ENCODE measurements at regions not wholly inside any gene's neighbourhood (a gene's known extent, or its start where the extent isn't known, plus 50 kb on each side); places are given as distances from the start of the nearest gene placed in this dataset.

DNA sequence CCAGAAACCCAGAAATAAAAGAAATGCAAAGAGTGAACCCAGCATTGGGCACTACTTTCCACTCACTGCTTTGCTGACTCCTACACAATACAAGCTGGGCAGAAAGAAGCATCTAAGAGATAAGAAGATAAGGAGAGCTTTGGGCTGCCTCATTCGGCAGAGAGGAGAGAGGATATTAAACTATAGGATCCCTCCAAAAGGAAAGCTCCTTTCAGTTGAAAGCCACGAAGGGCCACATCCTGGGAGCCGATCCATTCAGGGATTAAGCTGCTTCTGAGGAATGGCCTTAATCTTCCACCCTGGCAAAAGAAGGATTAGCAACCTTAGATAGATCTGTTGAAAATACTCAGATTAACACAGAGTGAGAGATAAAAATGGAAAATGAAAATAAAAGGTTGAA lies 274.9 kb upstream of the PPP2R3A start:
- TF ChIP-seq, protein P1, sequence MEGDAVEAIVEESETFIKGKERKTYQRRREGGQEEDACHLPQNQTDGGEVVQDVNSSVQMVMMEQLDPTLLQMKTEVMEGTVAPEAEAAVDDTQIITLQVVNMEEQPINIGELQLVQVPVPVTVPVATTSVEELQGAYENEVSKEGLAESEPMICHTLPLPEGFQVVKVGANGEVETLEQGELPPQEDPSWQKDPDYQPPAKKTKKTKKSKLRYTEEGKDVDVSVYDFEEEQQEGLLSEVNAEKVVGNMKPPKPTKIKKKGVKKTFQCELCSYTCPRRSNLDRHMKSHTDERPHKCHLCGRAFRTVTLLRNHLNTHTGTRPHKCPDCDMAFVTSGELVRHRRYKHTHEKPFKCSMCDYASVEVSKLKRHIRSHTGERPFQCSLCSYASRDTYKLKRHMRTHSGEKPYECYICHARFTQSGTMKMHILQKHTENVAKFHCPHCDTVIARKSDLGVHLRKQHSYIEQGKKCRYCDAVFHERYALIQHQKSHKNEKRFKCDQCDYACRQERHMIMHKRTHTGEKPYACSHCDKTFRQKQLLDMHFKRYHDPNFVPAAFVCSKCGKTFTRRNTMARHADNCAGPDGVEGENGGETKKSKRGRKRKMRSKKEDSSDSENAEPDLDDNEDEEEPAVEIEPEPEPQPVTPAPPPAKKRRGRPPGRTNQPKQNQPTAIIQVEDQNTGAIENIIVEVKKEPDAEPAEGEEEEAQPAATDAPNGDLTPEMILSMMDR (IDR thresholded peaks at IDR 0.05; ENCODE audit: low read depth, low read length), result no peak
- no peak for TF ChIP-seq EZH2phosphoT487 (IDR thresholded peaks at IDR 0.05; ENCODE audit: low read depth)
